Right lung (tissue), 2 donors: ENCODE measurements at regions not wholly inside any gene's neighbourhood (a gene's known extent, or its start where the extent isn't known, plus 50 kb on each side); places are given as distances from the start of the nearest gene placed in this dataset.

ENCODE experiments used
- DNase-seq, 2 donors: peaks; one replicate each; pipeline ENCODE4 v3.0.0-alpha.2; 2013

DNA sequence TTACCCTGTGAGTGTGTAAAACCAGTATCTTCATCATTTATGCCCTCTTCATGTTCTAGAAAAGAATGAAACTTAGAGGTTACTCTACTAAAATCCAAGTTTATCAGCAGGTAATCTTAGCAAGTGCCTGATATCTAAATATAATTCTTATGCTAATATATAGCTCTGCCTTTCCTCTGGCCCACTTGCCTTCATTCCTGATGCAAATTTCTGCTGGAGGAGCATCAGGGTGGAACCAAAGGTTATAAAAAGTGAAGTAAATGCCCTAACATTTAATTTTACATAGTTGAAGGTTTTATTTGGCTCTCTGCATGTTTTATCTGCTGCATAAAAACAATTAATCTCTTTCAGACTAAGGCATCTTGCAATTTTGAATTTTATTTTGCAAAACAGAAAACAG is 936.2 kb downstream of the ROBO2 start:
- DNase-seq: no peak

GRCh38 chr3:78003090-78003489 is 963.2 kb downstream of the ROBO2 start:
- no peak for DNase-seq

GRCh38 chr3:78004571-78004970 is 964.7 kb downstream of the ROBO2 start:
- no peak for DNase-seq

DNA sequence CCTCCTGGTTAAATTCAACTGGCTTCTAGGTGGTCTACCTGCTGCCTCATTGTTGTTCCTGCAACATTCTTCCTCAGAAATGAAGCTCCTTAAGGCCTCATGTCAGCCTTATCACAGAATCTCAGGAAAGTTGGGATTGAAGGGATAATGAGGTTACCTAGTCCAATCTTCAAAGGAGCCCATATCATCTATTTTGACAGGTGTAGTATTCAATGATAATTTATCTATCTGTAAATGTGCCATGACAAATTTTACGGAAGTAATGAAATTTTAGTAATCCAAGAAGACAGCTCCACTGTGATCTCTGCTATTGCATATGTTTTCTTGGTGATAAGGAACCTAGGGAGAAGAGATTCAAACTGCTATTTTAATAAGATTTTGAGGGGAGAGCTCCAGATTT is 973.8 kb downstream of the ROBO2 start:
- DNase-seq: no peak

DNA sequence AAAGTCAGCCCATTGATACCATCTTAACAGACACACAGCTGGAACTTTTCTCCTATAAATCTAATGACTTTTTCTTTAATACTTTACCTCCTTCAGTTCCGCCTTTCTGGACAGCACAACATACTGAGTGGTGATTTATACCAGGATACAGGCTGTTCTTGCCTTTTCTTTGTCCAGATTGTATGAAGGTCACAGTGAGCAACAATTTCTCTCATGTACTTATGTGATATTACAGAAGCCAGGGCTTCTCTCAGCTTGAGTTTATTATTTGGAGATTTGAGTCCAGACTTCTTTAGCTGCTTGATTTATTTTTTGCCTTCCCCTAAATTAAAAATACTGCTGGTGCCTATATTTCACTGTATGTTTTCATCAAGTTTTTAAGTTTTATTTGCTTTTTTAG is 976.0 kb downstream of the ROBO2 start:
- no peak for DNase-seq

DNA sequence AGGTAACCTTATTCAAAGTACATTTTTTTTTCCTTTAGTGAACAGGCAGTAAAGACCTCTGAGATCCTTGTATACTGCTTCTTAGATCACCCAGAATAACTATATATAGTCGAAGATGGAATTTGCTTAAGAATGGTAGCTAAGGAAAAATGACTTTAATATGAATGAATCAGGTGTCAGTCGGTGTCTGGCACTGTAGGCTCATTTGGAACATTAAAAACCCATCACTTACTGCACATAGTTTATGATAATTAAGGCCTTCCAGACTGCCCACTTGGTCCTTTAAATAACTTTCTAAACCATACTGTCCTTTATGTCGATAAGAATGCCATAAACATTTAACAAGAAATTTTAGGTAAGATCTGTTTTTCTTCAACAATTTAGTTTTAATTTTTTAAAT is 981.8 kb downstream of the ROBO2 start:
- DNase-seq: no peak

- DNase-seq: no peak
These were observed 982.3 kb downstream of the ROBO2 start for GRCh38 chr3:78022232-78022631.

DNA sequence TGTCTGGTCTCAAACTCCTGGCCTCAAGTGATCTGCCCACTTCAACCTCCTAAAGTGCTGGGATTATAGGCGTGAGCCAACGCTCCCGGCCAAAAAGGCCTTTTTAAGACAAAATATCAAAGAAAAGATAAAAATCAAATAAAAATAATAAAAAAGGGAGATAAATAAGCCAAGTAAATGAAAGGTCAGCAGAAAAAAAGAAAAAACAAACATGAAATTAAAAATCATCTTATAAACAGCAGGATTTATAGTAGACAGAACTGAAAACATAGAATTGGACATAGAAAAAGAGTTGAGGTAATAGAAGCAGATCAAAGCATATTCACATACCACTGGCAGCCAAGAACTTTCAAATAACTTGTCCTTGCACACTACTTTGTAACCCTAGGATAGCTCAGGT is 983.4 kb downstream of the ROBO2 start:
- DNase-seq: no peak

DNA sequence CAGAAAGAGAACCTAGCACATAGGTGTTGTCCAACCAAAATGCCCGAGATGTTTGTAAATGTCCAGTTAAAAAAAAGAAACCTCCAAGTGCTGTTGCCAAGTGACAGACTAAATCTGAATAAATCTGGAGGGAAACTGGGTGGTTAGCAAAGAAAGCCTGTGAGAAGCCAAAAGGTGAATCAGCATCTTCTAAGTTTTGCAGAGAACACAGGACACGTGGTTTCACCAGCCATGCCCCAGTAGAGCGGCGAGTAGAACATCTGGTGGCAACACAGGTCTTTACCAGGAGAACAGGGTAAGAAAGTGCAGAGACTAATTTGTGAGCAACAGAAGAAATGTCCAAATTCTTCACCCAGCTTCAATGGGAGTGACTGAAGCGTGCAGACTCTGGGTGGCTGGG is 986.0 kb downstream of the ROBO2 start:
- DNase-seq: no peak

DNA sequence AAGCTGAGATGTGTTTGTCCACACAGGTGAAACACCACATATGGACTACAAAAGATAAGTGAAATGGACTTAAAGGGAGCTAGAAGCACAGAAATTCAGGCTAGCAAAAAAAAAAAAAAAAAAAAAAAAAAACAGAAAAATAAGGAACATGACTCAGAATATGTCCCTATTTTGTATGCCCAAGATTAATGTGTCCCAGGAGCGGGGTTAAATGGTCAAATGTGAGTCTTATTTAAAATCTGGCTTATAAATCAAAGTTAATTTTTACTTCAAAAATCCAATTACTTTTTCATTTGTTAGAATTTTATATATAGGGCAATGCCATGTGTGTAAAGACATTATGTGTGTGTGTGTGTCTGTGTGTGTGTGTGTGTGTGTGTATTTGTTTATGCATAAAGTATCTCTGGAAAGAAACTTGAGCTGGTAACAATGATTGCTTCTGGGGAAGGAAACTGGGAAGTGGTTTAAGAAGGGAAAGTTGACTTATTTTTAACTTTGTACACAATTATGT is 986.5 kb downstream of the ROBO2 start:
- DNase-seq: no peak

DNA sequence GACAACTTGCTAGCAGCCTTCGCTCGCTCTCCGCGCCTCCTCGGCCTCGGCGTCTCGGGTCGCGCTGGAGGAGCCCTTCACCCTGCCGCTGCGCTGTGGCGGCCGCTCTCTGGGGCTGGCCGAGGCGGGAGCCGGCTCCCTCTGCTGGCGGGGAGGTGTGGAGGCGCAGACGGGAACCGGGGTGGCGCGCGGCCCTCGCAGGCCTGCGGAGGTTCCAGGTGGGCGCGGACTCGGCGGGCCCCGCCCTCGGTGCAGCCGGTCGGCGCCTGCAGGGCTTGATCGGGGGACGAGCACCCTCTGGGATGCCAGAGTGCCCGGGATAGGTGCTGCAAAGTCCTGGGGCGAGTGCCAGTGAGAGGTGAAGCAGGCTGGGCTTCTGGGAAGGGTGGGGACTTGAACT is 989.9 kb downstream of the ROBO2 start:
- no peak for DNase-seq

DNA sequence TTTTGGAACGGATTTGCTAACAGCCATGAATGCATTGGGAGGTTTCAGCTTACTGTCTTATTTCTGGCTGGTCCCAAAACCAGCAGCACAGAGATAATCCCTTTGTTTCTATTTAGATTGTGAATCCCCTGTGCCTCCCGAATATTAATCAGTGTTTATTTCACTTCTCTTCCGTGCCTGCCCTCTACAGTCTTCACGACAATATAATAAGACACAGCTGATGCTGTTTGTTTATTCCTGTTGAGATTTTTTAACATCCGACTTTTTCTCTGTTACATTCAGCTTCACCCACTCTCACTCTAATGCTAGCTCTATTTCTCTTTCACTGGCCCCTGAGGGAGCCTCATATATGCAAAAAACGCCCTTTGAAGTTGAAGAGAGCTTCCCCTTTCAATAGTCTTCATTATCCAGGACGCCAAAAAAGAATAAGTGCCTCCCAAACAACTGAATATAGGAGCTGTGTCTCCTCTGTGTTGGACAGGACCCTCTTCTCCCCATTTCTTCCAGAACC is 995.3 kb downstream of the ROBO2 start:
- DNase-seq: peak; percentile 20 to 26

GRCh38 chr3:78041486-78041885 is 1001.6 kb downstream of the ROBO2 start:
- DNase-seq: no peak

DNA sequence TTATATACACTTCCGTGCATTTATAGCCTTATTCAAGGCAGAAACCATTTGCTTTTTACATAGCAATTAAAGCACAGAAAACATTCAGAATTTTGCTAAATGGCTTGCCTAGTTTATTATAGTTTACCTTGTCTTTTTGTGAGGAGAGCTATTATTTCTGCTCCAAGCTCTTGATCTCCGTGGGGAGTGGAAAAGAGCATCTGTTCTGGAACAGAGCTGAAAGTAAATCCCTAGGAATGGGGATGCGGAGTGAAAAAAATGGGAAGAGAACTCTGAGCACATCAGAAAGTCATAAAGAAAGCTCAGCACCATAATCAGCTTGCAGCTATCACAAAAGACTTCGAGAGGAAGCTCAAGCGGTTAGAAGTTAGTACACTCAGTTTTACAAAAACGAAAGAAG is 1006.7 kb downstream of the ROBO2 start:
- DNase-seq: no peak

GRCh38 chr3:78048698-78049097 is 1008.8 kb downstream of the ROBO2 start:
- no peak for DNase-seq

DNA sequence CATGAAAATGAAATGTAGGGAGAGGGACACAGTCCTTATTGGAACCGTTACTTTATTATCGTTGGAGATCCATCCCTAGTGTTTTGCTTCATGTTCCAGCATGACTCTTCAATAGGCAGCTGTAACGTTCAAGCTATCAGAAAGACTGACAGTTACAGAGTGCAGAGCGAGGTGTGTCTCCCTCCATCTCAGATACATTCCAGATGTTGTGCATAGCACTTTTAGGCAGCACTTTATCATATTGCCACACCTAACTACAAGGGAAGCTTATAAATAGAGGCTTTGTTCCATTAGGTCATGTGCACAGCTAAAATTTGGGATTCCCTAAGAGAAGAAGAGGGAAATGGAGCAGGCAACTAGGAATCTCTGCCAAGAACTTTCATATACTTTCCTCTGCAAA is 1009.6 kb downstream of the ROBO2 start:
- no peak for DNase-seq

DNA sequence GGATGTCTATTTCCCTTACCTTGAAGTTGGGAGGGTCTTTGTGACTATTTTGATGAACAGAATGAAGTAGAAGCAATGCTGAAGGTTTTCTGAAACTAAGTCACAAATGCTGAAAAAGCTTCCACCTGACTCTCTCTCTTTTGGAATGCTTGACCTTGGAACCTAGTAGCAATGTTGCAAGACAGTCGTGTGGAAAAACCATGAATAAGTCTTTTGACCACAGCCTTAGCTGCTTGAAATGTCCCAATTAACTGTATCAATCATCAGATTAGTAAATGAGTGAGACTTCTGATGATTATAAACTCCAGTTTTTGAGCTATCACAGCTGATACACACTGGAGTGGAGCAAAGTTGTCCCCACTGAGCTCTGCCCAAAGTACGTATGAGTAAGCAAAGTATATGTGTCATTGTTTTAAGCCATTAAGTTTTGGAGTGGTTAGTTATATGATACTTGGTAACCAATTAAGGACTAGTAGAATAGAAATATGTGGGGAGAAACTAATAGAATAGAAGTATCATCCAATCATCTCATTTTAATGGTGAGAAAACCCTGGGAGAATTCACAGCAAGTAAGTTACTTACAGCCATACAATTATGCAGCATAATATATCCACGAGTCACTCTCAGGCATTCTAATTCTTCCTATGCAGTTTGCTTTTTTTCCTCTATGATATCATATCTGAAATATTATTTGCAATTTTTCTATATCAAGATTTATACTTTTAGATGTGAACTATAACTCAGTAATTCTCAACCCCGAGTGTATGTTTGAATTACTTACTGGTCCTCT is 1010.6 kb downstream of the ROBO2 start:
- DNase-seq: no peak

- DNase-seq: no peak
These were observed 1012.8 kb downstream of the ROBO2 start for GRCh38 chr3:78052746-78053145.

DNA sequence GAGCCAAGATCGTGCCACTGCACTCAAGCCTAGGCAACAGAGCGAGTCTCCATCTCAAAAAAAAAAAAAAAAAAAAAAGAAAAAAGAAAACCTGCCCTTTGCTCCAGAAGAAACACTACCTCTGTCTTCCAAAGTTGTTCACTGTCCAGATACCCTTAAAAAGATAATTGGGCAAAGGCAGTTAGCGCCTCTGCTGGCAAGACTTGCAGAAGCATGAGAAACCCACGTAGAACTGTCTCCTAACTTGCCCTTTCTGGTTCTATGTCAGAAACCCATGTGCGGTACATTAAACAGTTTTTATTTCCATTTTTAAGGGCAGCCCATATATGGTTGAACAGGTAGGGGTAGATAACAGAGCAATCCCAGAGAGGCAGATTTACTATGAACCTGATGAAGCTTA is 1026.4 kb downstream of the ROBO2 start:
- DNase-seq: no peak

GRCh38 chr3:78070188-78070587 is 1030.3 kb downstream of the ROBO2 start:
- DNase-seq: no peak

DNA sequence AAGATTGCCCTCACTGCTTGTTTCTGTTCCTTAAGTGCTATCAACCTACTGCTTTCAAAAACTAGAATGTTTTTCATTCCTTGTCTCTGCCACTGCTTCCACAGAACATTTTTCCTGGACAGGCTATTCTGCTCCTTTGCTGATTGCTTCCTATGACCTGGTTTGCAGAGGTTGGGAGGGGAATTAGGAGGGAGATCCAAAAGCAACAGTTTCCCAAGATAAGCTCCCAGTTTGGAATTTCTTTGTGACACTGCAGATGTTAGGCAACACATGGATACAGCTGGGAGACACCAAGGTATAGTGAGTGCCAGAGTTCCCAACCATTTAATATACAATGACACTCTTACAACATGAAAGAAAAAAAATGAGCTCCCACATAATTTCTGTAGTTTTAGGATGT is 1036.5 kb downstream of the ROBO2 start:
- peak in 1 of 2 donors; percentile 6 for DNase-seq

DNA sequence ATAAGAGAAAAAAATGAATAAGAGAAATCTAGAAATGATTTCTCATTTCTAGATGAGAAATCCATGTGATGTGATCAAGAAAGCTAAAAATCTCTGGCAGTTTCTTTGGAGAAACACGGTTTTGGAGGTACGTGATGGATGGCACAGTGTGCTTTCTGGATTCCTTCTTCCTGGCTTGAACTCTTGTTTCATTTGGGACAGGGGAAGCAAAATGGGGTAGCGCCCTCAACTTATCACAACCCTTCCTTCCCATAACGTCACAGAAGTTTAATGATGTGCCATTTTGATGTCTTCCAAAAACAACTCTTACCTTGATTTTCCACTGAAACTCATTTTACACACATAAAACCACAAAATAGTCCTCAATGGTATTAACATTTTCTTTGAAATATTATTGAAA is 1037.3 kb downstream of the ROBO2 start:
- DNase-seq: no peak

GRCh38 chr3:78077842-78078241 is 1037.9 kb downstream of the ROBO2 start:
- no peak for DNase-seq

GRCh38 chr3:78079514-78079913 is 1039.6 kb downstream of the ROBO2 start:
- DNase-seq: no peak
